ENCODE measurements at regions not wholly inside any gene's neighbourhood (a gene's known extent, or its start where the extent isn't known, plus 50 kb on each side); places are given as distances from the start of the nearest gene placed in this dataset.

DNA sequence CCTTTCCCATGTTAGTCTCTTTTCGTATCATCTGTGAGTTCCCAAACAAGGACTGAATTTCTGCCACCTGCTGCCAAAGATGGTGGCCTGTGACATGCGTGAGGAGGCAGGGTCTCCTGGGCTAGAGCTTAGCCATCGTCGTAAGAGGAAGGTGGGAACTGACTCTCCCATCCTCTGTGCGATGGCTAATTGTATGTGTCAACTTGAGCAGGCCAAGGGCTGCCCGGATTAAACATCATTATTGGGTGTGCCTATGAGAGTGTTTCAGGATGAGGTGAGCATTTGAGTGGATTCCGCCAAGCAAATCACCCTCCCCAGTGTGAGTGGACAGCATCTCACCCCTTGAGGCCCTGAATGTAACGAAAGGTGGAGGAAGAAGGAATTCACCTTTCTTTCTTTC, 220.7 kb upstream of the DIO3 start:
- DNase-seq (ENCODE audit: low read depth), result no peak
- H3K4me3 ChIP-seq (ENCODE audit: low read depth, low read length), result no peak overlapping the region
- TF ChIP-seq, protein P1, sequence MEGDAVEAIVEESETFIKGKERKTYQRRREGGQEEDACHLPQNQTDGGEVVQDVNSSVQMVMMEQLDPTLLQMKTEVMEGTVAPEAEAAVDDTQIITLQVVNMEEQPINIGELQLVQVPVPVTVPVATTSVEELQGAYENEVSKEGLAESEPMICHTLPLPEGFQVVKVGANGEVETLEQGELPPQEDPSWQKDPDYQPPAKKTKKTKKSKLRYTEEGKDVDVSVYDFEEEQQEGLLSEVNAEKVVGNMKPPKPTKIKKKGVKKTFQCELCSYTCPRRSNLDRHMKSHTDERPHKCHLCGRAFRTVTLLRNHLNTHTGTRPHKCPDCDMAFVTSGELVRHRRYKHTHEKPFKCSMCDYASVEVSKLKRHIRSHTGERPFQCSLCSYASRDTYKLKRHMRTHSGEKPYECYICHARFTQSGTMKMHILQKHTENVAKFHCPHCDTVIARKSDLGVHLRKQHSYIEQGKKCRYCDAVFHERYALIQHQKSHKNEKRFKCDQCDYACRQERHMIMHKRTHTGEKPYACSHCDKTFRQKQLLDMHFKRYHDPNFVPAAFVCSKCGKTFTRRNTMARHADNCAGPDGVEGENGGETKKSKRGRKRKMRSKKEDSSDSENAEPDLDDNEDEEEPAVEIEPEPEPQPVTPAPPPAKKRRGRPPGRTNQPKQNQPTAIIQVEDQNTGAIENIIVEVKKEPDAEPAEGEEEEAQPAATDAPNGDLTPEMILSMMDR (IDR thresholded peaks at IDR 0.05; ENCODE audit: insufficient read depth, low read depth, low read length), result no peak

- TF ChIP-seq, protein P1 (IDR thresholded peaks at IDR 0.05; ENCODE audit: insufficient read depth, low read depth, low read length), result no peak
- no peak for DNase-seq (ENCODE audit: low read depth)
- no peak overlapping the region for H3K4me3 ChIP-seq (ENCODE audit: low read depth, low read length)
Measured at GRCh38 chr14:101347893-101348777, 213.2 kb upstream of the DIO3 start.

- H3K4me3 ChIP-seq (ENCODE audit: low read depth, low read length), result no peak overlapping the region
- TF ChIP-seq, protein P1 (IDR thresholded peaks at IDR 0.05; ENCODE audit: insufficient read depth, low read depth, low read length), result no peak
- no peak for DNase-seq (ENCODE audit: low read depth)
Measured at GRCh38 chr14:101349108-101349507, 212.2 kb upstream of the DIO3 start.

DNA sequence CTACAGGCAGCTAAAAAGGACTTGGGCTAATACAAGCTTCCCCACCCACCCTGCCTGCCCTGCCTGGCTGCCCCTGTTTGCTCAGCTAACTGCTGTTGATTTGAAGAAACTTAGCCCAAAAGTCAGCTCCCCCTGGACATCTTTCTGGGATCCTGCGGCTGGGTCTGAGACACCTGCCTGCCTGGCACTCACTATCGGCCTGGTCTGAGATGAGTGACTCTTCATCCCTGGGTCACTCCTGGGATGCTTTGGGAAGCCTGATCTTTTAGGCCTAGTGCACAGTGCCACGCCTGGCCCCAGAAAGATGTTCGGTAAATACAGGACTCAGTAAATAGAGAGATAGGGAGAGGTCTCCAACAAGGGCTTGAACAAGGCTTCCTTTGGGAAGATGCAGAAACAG, 211.3 kb upstream of the DIO3 start:
- DNase-seq (ENCODE audit: low read depth), result no peak
- TF ChIP-seq, protein P1 (IDR thresholded peaks at IDR 0.05; ENCODE audit: insufficient read depth, low read depth, low read length), result no peak
- H3K4me3 ChIP-seq (ENCODE audit: low read depth, low read length), result no peak overlapping the region

DNA sequence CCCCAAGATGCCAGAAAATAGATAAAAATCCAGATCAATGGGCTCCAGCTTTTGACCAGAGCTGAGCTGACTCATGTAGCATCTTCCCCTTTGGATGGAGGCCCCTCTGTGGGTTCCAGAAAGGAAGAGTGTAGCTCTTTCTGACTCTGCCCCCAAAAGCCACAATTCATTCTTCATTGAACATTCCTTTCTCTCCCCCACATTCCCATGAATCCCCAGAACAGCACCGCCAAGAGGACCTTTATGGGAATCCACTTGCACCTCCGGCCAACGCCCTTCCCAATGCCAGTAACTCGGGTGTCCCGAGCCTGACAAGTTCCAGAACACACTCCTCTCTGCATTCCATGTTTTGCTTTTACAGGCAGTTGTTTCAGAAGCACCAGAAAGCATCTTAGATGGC, 210.6 kb upstream of the DIO3 start:
- H3K4me3 ChIP-seq (ENCODE audit: low read depth, low read length), result no peak overlapping the region
- DNase-seq (ENCODE audit: low read depth), result peak; percentile 39
- TF ChIP-seq, protein P1 (IDR thresholded peaks at IDR 0.05; ENCODE audit: insufficient read depth, low read depth, low read length), result peak; percentile 3

- DNase-seq (ENCODE audit: low read depth), result no peak
- no peak overlapping the region for H3K4me3 ChIP-seq (ENCODE audit: low read depth, low read length)
- TF ChIP-seq, protein P1 (IDR thresholded peaks at IDR 0.05; ENCODE audit: insufficient read depth, low read depth, low read length), result no peak
Measured at GRCh38 chr14:101351146-101351545, 210.1 kb upstream of the DIO3 start.
